Uterus (tissue), 3 donors: ENCODE measurements at regions not wholly inside any gene's neighbourhood (a gene's known extent, or its start where the extent isn't known, plus 50 kb on each side); places are given as distances from the start of the nearest gene placed in this dataset.

Experiments used
- DNase-seq, 2 donors: peaks; one replicate each; pipeline ENCODE4 v3.0.0-alpha.2; 2019 to 2020
- H3K27ac ChIP-seq, 2 donors: fragments of 200-600 bp; sonication (generic); 1 replicate in 1 of 2; 2 replicates in 1 of 2; pipeline ENCODE4 v1.5.1; 2016 to 2018
- H3K27me3 ChIP-seq, 2 donors: fragments of 200-600 bp; sonication (generic); one replicate each; pipeline ENCODE4 v1.5.1; 2018 to 2019; ENCODE audit warnings: control low read depth in 1 of 2
- H3K36me3 ChIP-seq, 2 donors: fragments of 200-600 bp; sonication (generic); one replicate each; pipeline ENCODE4 v1.5.1; 2019; ENCODE audit warnings: control low read depth in 1 of 2
- H3K4me1 ChIP-seq, 2 donors: fragments of 200-600 bp; sonication (generic); one replicate each; pipeline ENCODE4 v1.5.1; 2018 to 2019; ENCODE audit warnings: control low read depth in 1 of 2
- H3K4me3 ChIP-seq, 2 donors: fragments of 200-600 bp; sonication (generic); 1 replicate in 1 of 2; 2 replicates in 1 of 2; pipeline ENCODE4 v1.5.1; 2018 to 2019; ENCODE audit warnings: mild to moderate bottlenecking in 1 of 2
- H3K9me3 ChIP-seq, 2 donors: fragments of 200-600 bp; sonication (generic); one replicate each; pipeline ENCODE4 v1.5.1; 2019; ENCODE audit warnings: control low read depth in 1 of 2
- POLR2A ChIP-seq, 2 donors: fragments of 450-650 bp; IDR thresholded peaks; one replicate each; pipeline ENCODE4 v1.6.1; 2016; ENCODE audit warnings: antibody characterized with exemption in 2 of 2, mild to moderate bottlenecking in 1 of 2, moderate library complexity in 1 of 2
- intact Hi-C: fragments of 100-400 bp; cut with DNase I; formaldehyde crosslinking; loops from one replicate; pipeline ENCODE4 v1.15.1; 2023; ENCODE audit warnings: low total_unique reads
- TF ChIP-seq, protein P1 (sequence below), 4 experiments: fragments of 200-600 bp in 2 of 4; fragments of 450-650 bp in 2 of 4; sonication (generic) in 2 of 4; IDR thresholded peaks; one replicate each; pipeline ENCODE4 v1.5.1; 2016 to 2019; ENCODE audit warnings: antibody characterized with exemption in 4 of 4, mild to moderate bottlenecking in 2 of 4, moderate library complexity in 1 of 4
- donor health status: DM: yes; HTN: yes; CAD: no.

DNA sequence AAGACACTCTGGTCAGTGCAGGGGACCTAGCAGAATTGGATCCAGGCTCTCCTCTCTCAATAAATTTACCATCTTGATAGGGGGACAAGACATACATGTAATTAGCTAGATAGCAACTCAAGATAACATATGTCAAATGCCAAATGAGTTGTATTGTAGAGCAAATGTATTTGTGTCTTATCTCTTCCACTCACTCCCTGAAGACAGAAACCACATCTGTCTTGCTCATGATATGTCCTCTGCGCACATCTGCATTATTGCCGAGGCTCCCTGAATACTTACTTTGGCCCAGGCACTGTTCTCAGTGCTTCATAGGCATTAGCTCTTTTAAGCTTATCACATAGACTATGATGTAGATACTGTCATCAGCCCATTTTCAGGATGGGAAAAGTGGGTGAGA is 122.9 kb upstream of the GATA6 start:
- no peak overlapping the region for H3K4me3 ChIP-seq
- no peak for TF ChIP-seq POLR2A (IDR thresholded peaks at IDR 0.05)
- TF ChIP-seq, protein P1, sequence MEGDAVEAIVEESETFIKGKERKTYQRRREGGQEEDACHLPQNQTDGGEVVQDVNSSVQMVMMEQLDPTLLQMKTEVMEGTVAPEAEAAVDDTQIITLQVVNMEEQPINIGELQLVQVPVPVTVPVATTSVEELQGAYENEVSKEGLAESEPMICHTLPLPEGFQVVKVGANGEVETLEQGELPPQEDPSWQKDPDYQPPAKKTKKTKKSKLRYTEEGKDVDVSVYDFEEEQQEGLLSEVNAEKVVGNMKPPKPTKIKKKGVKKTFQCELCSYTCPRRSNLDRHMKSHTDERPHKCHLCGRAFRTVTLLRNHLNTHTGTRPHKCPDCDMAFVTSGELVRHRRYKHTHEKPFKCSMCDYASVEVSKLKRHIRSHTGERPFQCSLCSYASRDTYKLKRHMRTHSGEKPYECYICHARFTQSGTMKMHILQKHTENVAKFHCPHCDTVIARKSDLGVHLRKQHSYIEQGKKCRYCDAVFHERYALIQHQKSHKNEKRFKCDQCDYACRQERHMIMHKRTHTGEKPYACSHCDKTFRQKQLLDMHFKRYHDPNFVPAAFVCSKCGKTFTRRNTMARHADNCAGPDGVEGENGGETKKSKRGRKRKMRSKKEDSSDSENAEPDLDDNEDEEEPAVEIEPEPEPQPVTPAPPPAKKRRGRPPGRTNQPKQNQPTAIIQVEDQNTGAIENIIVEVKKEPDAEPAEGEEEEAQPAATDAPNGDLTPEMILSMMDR (IDR thresholded peaks at IDR 0.05) = no peak
- no peak overlapping the region for H3K27ac ChIP-seq
- H3K27me3 ChIP-seq = no peaks in the 10 kb centered on the region
- intact Hi-C loops = no loop called here
- DNase-seq = no peak
- no peaks in the 10 kb centered on the region for H3K9me3 ChIP-seq
- H3K36me3 ChIP-seq = no peaks in the 10 kb centered on the region
- no peaks in the 10 kb centered on the region for H3K4me1 ChIP-seq

DNA sequence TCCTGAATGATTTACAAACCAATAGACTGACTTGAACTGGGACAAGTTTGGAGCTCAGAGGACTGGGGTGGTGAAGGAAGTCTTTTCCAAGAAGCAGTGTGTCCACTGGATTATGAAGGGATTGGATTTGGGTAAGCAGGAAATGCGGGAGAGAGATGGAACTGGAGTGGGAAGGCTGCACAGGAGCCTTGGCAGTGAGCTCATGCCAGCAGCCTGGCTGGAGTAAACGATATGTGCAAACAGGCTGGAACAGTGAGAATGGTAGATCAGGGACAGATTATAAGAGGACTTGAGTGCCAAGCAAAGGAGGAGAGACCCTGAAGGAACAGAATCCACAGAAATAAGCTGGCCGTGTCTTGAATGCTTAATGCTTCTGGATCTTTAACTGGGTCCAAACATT is 121.9 kb upstream of the GATA6 start:
- no peaks in the 10 kb centered on the region for H3K27me3 ChIP-seq
- DNase-seq = no peak
- no peak overlapping the region for H3K27ac ChIP-seq
- TF ChIP-seq POLR2A (IDR thresholded peaks at IDR 0.05) = no peak
- TF ChIP-seq, protein P1 (IDR thresholded peaks at IDR 0.05) = no peak
- no peaks in the 10 kb centered on the region for H3K9me3 ChIP-seq
- no peaks in the 10 kb centered on the region for H3K36me3 ChIP-seq
- H3K4me3 ChIP-seq = no peak overlapping the region
- intact Hi-C loops = no loop called here
- H3K4me1 ChIP-seq = no peaks in the 10 kb centered on the region

DNA sequence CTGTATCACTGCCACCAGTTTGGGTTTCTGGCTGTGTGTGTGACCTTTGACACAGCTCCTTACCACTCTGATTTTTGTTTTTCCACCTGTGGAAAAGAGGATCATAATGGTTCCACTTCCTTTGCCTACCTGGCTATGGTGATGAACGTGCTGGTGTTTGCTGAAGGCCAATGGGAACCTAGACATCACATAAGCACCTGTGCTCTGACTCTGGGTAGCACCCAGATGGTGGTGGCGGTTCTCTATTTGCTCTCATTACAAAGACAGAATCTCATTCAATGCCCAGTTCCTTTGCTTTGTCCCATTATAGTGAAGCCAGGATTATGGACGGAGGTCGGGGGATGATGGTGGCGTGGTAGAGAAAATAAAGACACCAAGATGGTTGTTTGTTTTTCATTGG is 121.2 kb upstream of the GATA6 start:
- Histone ChIP-seq H3K27me3 (no peaks in the 10 kb centered on the region), H3K36me3 (no peaks in the 10 kb centered on the region), H3K27ac (no peak overlapping the region), H3K4me3 (no peak overlapping the region), H3K4me1 (no peaks in the 10 kb centered on the region), H3K9me3 (no peaks in the 10 kb centered on the region)
- intact Hi-C loops = no loop called here
- TF ChIP-seq, protein P1 (IDR thresholded peaks at IDR 0.05) = no peak
- no peak for TF ChIP-seq POLR2A (IDR thresholded peaks at IDR 0.05)
- no peak for DNase-seq

DNA sequence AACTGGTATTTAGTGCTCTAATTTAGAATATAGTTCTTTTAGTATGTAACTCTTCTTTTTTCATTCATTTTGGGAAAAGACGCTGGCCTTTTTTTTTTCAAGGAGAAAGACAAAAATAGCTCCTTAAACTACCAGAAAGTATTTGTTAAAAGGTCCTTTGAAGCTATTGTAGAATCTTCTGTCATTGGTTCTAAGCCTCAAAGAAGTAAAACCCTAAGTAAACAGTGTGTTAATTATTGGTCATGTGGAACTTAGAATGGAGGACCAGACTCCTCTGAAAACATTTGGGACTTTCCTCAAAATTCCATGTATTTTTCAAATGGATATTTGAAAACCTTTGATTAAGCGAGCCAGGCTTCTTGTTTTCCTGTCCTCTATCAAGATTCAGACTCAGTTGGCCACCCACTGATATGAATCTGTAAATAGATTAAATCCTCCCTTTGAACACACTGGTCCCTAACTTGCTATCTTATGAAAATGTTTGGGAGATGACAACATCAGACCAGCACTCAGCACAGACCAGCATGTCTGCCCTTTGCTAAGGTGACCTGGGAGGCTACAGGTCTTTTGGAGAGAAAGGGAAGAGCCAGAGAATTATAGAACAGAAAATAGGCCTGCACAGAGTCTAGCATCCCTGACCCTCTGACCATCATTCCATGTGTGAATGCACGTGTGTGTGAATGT is 120.3 kb upstream of the GATA6 start:
- no peak for DNase-seq
- intact Hi-C loops = no loop called here
- no peak for TF ChIP-seq POLR2A (IDR thresholded peaks at IDR 0.05)
- TF ChIP-seq, protein P1 (IDR thresholded peaks at IDR 0.05) = no peak
- no peak overlapping the region for H3K4me3 ChIP-seq
- no peaks in the 10 kb centered on the region for H3K9me3 ChIP-seq
- H3K27me3 ChIP-seq = no peaks in the 10 kb centered on the region
- no peaks in the 10 kb centered on the region for H3K4me1 ChIP-seq
- H3K27ac ChIP-seq = no peak overlapping the region
- no peaks in the 10 kb centered on the region for H3K36me3 ChIP-seq

DNA sequence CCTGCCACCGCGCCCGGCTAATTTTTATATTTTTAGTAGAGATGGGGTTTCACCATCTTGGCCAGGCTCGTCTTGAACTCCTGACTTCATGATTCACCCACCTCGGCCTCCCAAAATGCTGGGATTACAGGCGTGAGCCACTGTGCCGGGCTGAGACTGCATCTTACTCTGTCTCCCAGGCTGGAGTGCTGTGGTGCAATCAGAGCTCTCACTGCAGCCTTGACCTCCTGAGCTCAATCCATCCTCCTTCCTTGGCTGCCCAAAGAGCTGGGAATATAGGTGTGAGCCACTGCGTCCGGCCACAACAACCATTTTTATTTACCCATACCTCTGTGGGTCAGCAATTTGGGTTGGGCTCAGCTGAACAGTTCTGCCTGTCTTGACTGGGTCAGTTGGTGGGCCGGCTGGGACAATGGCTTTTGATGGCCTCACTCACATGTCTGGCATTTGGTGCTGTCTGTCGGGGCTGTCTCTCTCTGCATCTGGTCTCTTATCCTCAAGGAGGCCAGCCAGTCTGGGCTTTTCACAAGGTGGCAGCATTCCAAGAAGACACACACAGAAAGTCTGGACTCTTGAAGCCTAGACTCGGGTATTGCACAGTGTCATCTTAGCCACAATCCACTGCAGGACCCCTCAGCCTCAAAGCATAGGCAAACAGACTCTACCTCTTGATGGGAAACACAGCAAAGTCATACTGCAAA is 116.8 kb upstream of the GATA6 start:
- no peaks in the 10 kb centered on the region for H3K9me3 ChIP-seq
- H3K4me1 ChIP-seq = no peaks in the 10 kb centered on the region
- TF ChIP-seq, protein P1 (IDR thresholded peaks at IDR 0.05) = no peak
- TF ChIP-seq POLR2A (IDR thresholded peaks at IDR 0.05) = no peak
- intact Hi-C loops = no loop called here
- no peak overlapping the region for H3K27ac ChIP-seq
- no peaks in the 10 kb centered on the region for H3K27me3 ChIP-seq
- H3K4me3 ChIP-seq = no peak overlapping the region
- no peak for DNase-seq
- no peaks in the 10 kb centered on the region for H3K36me3 ChIP-seq
